HepG2 (cell line): ENCODE measurements at regions not wholly inside any gene's neighbourhood (a gene's known extent, or its start where the extent isn't known, plus 50 kb on each side); places are given as distances from the start of the nearest gene placed in this dataset.
A peak's percentile ranks its signal among the peaks of the same experiment; 100 is the strongest.

ENCODE experiments used
- ARNT ChIP-seq: fragments of 450-650 bp; IDR thresholded peaks from 2 replicates; pipeline ENCODE4 v1.6.1; 2017
- ATF7 ChIP-seq, 2 experiments: fragments of 450-650 bp in 1 of 2; sonication (generic) in 1 of 2; formaldehyde crosslinking in 1 of 2; IDR thresholded peaks; 2 replicates each; pipeline versions ENCODE4 v1.4.0 to v1.6.1; 2016 to 2020; ENCODE audit warnings: antibody characterized with exemption in 1 of 2, mild to moderate bottlenecking in 1 of 2, missing genetic modification reagents in 1 of 2
- CHCHD3 ChIP-seq: sonication (generic); formaldehyde crosslinking; IDR thresholded peaks from 2 replicates; pipeline ENCODE4 v1.8.0; 2022; ENCODE audit warnings: mild to moderate bottlenecking, missing genetic modification reagents, moderate library complexity
- FLYWCH1 ChIP-seq: sonication (generic); formaldehyde crosslinking; IDR thresholded peaks from 2 replicates; pipeline ENCODE4 v1.8.1; 2023; ENCODE audit warnings: mild to moderate bottlenecking, missing genetic modification reagents
- JUNB ChIP-seq: sonication (generic); formaldehyde crosslinking; IDR thresholded peaks from 2 replicates; pipeline ENCODE4 v1.8.0; 2022; ENCODE audit warnings: missing genetic modification reagents, mild to moderate bottlenecking, borderline replicate concordance
- KDM5A ChIP-seq: fragments of 200-600 bp; sonication (generic); IDR thresholded peaks from 2 replicates; pipeline ENCODE4 v1.7.0; 2018; ENCODE audit warnings: antibody characterized with exemption, mild to moderate bottlenecking, low read length, borderline replicate concordance
- MAF1 ChIP-seq: sonication (generic); formaldehyde crosslinking; IDR thresholded peaks from 2 replicates; pipeline ENCODE4 v1.5.0; 2020; ENCODE audit warnings: missing genetic modification reagents, borderline replicate concordance
- MED8 ChIP-seq: sonication (generic); formaldehyde crosslinking; IDR thresholded peaks from 2 replicates; pipeline ENCODE4 v1.8.1; 2023; ENCODE audit warnings: mild to moderate bottlenecking, missing genetic modification reagents; ENCODE audit not compliant: insufficient replicate concordance
- NFKBIZ ChIP-seq: IDR thresholded peaks from 2 replicates; pipeline ENCODE4 v1.6.1; 2018; ENCODE audit warnings: missing genetic modification reagents, missing compliant biosample characterization
- NRL ChIP-seq: sonication (generic); formaldehyde crosslinking; IDR thresholded peaks from 2 replicates; pipeline ENCODE4 v1.5.0; 2020; ENCODE audit warnings: missing genetic modification reagents, mild to moderate bottlenecking, moderate library complexity, borderline replicate concordance
- RFXANK ChIP-seq: IDR thresholded peaks from 2 replicates; pipeline ENCODE4 v1.6.1; 2016
- SOX13 ChIP-seq, 3 experiments: fragments of 450-650 bp in 1 of 3; sonication (generic) in 1 of 3; formaldehyde crosslinking in 1 of 3; IDR thresholded peaks in 2 of 3; conservative IDR thresholded peaks in 1 of 3; 2 replicates each; pipeline versions ENCODE4 v1.5.0 to v1.6.1; 2016 to 2020; ENCODE audit warnings: antibody characterized with exemption in 1 of 3, mild to moderate bottlenecking in 1 of 3, missing compliant biosample characterization in 1 of 3, missing genetic modification reagents in 1 of 3, moderate library complexity in 1 of 3
- SP140L ChIP-seq: sonication (generic); formaldehyde crosslinking; IDR thresholded peaks from 2 replicates; pipeline ENCODE4 v1.4.0; 2020; ENCODE audit warnings: missing genetic modification reagents, borderline replicate concordance
- SP2 ChIP-seq: sonication (generic); formaldehyde crosslinking; IDR thresholded peaks from 2 replicates; pipeline ENCODE4 v1.5.1; 2020; ENCODE audit warnings: mild to moderate bottlenecking, missing genetic modification reagents
- TMF1 ChIP-seq: sonication (generic); formaldehyde crosslinking; IDR thresholded peaks from 2 replicates; pipeline ENCODE4 v1.8.1; 2022; ENCODE audit warnings: low read depth, missing genetic modification reagents
- ZNF441 ChIP-seq: sonication (generic); formaldehyde crosslinking; IDR thresholded peaks from 2 replicates; pipeline ENCODE4 v1.7.0; 2021; ENCODE audit warnings: missing genetic modification reagents, borderline replicate concordance
- TF ChIP-seq, protein P1 (sequence below): sonication (generic); formaldehyde crosslinking; IDR thresholded peaks from 2 replicates; pipeline ENCODE4 v1.4.0; 2020; ENCODE audit warnings: missing genetic modification reagents
- TF ChIP-seq, protein P2 (sequence below): sonication (generic); formaldehyde crosslinking; IDR thresholded peaks from 2 replicates; pipeline ENCODE4 v1.4.0; 2020; ENCODE audit warnings: missing genetic modification reagents
- TF ChIP-seq, protein P3 (sequence below): sonication (generic); formaldehyde crosslinking; IDR thresholded peaks from 2 replicates; pipeline ENCODE4 v1.5.1; 2020; ENCODE audit warnings: missing genetic modification reagents, mild to moderate bottlenecking, borderline replicate concordance
- TF ChIP-seq, protein P4 (sequence below): sonication (generic); formaldehyde crosslinking; conservative IDR thresholded peaks from 2 replicates; pipeline ENCODE4 v1.8.1; 2023; ENCODE audit warnings: missing genetic modification reagents
- TF ChIP-seq, protein P5 (sequence below): sonication (generic); formaldehyde crosslinking; IDR thresholded peaks from 2 replicates; pipeline ENCODE4 v1.5.1; 2020; ENCODE audit warnings: mild to moderate bottlenecking, missing genetic modification reagents

DNA sequence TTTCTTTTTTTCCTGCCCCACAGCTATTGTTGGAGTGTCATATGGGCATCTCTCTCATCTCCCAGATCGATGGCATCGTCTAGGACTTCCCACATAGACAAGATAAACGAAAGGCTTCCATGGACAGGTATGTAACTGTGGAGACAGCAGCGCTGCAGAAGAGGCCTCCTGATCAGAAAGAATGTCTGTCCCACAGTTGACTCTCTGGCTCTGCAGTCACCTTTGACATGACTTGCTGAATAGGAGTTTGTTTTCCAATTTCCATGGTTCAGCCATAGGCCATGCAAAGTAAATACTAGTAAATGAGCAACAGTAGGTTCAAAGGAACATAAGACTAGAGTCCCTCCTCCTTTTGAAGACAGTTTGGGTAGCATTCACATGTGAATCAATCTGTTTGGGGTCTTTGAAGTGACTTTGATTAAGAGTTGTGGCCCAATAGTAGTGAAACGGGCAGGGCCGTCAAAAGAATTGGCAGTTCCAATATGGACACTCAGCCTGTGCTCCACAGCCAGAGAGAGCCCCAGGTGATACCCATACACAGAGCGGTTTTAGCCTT lies 134.7 kb upstream of the IFNGR1 start (continued):
- TF ChIP-seq TMF1 (CRISPR knock-in tag) (no peak), NFKBIZ (CRISPR knock-in tag) (peak; percentile 96), SOX13 (IDR thresholded peaks at IDR 0.05) (peak; percentile 93), SOX13 (CRISPR knock-in tag; conservative IDR thresholded peaks at IDR 0.05 in 1 of 2, IDR thresholded peaks at IDR 0.05 in 1 of 2) (peak in 1 of 2 experiments; percentile 98; a peak in 2 of 4 replicates), SP140L (peak; percentile 87), ZNF441 (CRISPR knock-in tag) (peak; percentile 86), MAF1 (CRISPR knock-in tag) (no peak), CHCHD3 (no peak), RFXANK (CRISPR knock-in tag) (peak; percentile 66; the same call in 1 of the 2 replicates), ATF7 (IDR thresholded peaks at IDR 0.05) (no peak), ATF7 (CRISPR knock-in tag; IDR thresholded peaks at IDR 0.05) (peak; percentile 80; the same call in 1 of the 2 replicates), MED8 (CRISPR knock-in tag) (peak; percentile 96), KDM5A (no peak; the same call in 1 of the 2 replicates), NRL (CRISPR knock-in tag) (no peak), JUNB (CRISPR knock-in tag) (peak; percentile 83; the same call in 1 of the 2 replicates), FLYWCH1 (CRISPR knock-in tag) (no peak), SP2 (CRISPR knock-in tag) (no peak), ARNT (no peak)
- TF ChIP-seq, protein P1, sequence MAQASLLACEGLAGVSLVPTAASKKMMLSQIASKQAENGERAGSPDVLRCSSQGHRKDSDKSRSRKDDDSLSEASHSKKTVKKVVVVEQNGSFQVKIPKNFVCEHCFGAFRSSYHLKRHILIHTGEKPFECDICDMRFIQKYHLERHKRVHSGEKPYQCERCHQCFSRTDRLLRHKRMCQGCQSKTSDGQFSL (CRISPR knock-in tag): no peak
- TF ChIP-seq, protein P2, sequence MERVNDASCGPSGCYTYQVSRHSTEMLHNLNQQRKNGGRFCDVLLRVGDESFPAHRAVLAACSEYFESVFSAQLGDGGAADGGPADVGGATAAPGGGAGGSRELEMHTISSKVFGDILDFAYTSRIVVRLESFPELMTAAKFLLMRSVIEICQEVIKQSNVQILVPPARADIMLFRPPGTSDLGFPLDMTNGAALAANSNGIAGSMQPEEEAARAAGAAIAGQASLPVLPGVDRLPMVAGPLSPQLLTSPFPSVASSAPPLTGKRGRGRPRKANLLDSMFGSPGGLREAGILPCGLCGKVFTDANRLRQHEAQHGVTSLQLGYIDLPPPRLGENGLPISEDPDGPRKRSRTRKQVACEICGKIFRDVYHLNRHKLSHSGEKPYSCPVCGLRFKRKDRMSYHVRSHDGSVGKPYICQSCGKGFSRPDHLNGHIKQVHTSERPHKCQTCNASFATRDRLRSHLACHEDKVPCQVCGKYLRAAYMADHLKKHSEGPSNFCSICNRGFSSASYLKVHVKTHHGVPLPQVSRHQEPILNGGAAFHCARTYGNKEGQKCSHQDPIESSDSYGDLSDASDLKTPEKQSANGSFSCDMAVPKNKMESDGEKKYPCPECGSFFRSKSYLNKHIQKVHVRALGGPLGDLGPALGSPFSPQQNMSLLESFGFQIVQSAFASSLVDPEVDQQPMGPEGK (CRISPR knock-in tag): peak; percentile 87
- TF ChIP-seq, protein P3, sequence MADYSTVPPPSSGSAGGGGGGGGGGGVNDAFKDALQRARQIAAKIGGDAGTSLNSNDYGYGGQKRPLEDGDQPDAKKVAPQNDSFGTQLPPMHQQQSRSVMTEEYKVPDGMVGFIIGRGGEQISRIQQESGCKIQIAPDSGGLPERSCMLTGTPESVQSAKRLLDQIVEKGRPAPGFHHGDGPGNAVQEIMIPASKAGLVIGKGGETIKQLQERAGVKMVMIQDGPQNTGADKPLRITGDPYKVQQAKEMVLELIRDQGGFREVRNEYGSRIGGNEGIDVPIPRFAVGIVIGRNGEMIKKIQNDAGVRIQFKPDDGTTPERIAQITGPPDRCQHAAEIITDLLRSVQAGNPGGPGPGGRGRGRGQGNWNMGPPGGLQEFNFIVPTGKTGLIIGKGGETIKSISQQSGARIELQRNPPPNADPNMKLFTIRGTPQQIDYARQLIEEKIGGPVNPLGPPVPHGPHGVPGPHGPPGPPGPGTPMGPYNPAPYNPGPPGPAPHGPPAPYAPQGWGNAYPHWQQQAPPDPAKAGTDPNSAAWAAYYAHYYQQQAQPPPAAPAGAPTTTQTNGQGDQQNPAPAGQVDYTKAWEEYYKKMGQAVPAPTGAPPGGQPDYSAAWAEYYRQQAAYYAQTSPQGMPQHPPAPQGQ: no peak
- TF ChIP-seq, protein P4, sequence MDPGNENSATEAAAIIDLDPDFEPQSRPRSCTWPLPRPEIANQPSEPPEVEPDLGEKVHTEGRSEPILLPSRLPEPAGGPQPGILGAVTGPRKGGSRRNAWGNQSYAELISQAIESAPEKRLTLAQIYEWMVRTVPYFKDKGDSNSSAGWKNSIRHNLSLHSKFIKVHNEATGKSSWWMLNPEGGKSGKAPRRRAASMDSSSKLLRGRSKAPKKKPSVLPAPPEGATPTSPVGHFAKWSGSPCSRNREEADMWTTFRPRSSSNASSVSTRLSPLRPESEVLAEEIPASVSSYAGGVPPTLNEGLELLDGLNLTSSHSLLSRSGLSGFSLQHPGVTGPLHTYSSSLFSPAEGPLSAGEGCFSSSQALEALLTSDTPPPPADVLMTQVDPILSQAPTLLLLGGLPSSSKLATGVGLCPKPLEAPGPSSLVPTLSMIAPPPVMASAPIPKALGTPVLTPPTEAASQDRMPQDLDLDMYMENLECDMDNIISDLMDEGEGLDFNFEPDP (CRISPR knock-in tag): no peak
- TF ChIP-seq, protein P5, sequence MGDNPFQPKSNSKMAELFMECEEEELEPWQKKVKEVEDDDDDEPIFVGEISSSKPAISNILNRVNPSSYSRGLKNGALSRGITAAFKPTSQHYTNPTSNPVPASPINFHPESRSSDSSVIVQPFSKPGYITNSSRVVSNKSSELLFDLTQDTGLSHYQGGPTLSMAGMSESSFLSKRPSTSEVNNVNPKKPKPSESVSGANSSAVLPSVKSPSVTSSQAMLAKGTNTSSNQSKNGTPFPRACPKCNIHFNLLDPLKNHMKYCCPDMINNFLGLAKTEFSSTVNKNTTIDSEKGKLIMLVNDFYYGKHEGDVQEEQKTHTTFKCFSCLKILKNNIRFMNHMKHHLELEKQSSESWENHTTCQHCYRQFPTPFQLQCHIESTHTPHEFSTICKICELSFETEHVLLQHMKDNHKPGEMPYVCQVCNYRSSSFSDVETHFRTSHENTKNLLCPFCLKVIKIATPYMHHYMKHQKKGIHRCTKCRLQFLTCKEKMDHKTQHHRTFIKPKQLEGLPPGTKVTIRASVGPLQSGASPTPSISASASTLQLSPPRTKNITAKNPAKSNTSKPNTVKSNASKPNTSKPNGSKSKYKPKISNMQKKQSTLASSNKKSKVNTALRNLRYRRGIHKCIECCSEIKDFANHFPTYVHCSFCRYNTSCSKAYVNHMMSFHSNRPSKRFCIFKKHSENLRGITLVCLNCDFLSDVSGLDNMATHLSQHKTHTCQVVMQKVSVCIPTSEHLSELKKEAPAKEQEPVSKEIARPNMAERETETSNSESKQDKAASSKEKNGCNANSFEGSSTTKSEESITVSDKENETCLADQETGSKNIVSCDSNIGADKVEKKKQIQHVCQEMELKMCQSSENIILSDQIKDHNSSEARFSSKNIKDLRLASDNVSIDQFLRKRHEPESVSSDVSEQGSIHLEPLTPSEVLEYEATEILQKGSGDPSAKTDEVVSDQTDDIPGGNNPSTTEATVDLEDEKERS: no peak
